SU-DHL-6 (cell line): ENCODE measurements at regions not wholly inside any gene's neighbourhood (a gene's known extent, or its start where the extent isn't known, plus 50 kb on each side); places are given as distances from the start of the nearest gene placed in this dataset.

Experiments
- H2AFZ ChIP-seq: fragments of 200-600 bp; sonication (generic); 2 replicates; pipeline ENCODE4 v1.6.1; 2014; ENCODE audit warnings: low read depth, mild to moderate bottlenecking, moderate library complexity, mixed read lengths, antibody characterized with exemption, low read length; ENCODE audit not compliant: severe bottlenecking
- H3F3A ChIP-seq: fragments of 200-600 bp; shearing (Covaris generic); 2 replicates; pipeline ENCODE4 v1.6.0; 2016; ENCODE audit warnings: antibody characterized with exemption, mild to moderate bottlenecking; ENCODE audit not compliant: insufficient read depth
- H3K27ac ChIP-seq: fragments of 200-600 bp; sonication (generic); 2 replicates; pipeline ENCODE4 v1.5.1; 2016; ENCODE audit warnings: low read depth, mild to moderate bottlenecking, low read length, moderate library complexity, mixed read lengths
- H3K27me3 ChIP-seq: fragments of 200-600 bp; sonication (generic), shearing (Covaris generic); 2 replicates; pipeline ENCODE4 v1.6.0; 2014; ENCODE audit warnings: mild to moderate bottlenecking, low read length
- H3K36me3 ChIP-seq: fragments of 200-600 bp; sonication (generic); 2 replicates; pipeline ENCODE4 v1.6.1; 2014; ENCODE audit warnings: mild to moderate bottlenecking, low read length, mixed read lengths
- H3K4me2 ChIP-seq: fragments of 300-600, 200-600 bp; shearing (Covaris generic), sonication (generic); 2 replicates; pipeline ENCODE4 v1.6.0; 2014; ENCODE audit warnings: low read length, low read depth, mild to moderate bottlenecking; ENCODE audit not compliant: poor library complexity, severe bottlenecking
- H3K4me3 ChIP-seq: fragments of 200-600 bp; sonication (generic); 2 replicates; pipeline ENCODE4 v1.5.1; 2014; ENCODE audit warnings: antibody characterized with exemption, low read length, mild to moderate bottlenecking, mixed read lengths; ENCODE audit not compliant: insufficient read depth, poor library complexity, severe bottlenecking
- H3K79me2 ChIP-seq: fragments of 200-600 bp; sonication (generic); 2 replicates; pipeline ENCODE4 v1.6.1; 2014; ENCODE audit warnings: mild to moderate bottlenecking, low read length, moderate library complexity; ENCODE audit not compliant: insufficient read depth
- H3K9ac ChIP-seq: fragments of 200-600 bp; sonication (generic); 2 replicates; pipeline ENCODE4 v1.7.0; 2014; ENCODE audit warnings: mild to moderate bottlenecking, low read length
- H3K9me2 ChIP-seq: fragments of 200-600 bp; sonication (generic); replicated peaks from 2 replicates; pipeline ENCODE4 v1.6.1; 2014; ENCODE audit warnings: low read length; ENCODE audit not compliant: insufficient read depth
- H3K9me3 ChIP-seq: fragments of 200-600 bp; sonication (generic); 2 replicates; pipeline ENCODE4 v1.6.1; 2014; ENCODE audit warnings: low read length, mixed read lengths; ENCODE audit not compliant: insufficient read depth
- H4K20me1 ChIP-seq: fragments of 200-600 bp; sonication (generic); 2 replicates; pipeline ENCODE4 v1.6.1; 2014; ENCODE audit warnings: low read depth, mild to moderate bottlenecking, antibody characterized with exemption, low read length, moderate library complexity, mixed read lengths
- CTCF ChIP-seq: fragments of 200-600 bp; sonication (generic); IDR thresholded peaks from one replicate; pipeline ENCODE4 v1.5.1; 2017; ENCODE audit warnings: antibody characterized with exemption, mild to moderate bottlenecking, low read length, moderate library complexity; ENCODE audit not compliant: insufficient read depth, poor library complexity, severe bottlenecking
- EZH2phosphoT487 ChIP-seq: fragments of 200-600 bp; sonication (generic), shearing (Covaris generic); conservative IDR thresholded peaks from 2 replicates; pipeline ENCODE4 v1.6.1; 2018; ENCODE audit warnings: mild to moderate bottlenecking, antibody characterized with exemption, low read length, moderate library complexity, mixed read lengths

DNA sequence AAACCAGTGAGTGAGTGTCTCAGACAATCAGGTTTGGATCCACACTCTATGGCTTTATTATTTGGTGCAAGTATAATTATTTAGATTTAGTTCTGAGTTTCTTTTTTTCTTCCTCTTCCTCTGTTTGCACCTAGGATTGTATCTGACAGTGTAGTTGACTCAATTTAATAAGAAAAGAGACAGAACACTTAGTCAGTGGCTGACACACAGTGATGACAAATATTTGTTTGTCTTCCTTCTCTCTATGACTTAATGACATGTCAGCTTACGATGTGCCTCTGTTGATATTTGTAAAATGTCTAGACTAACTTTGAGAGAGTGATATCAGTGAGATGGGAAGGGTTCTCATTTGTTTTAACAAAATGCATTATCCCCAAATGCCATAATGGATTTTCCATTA, 129.5 kb upstream of the SLC10A2 start:
- H3K9ac ChIP-seq = no peak overlapping the region
- H3K4me2 ChIP-seq = no peak overlapping the region
- H3K79me2 ChIP-seq = no peaks in the 10 kb centered on the region
- H3K4me3 ChIP-seq = no peak overlapping the region
- H4K20me1 ChIP-seq = no peaks in the 10 kb centered on the region
- no peak overlapping the region for H3K27ac ChIP-seq
- H2AFZ ChIP-seq = no peak overlapping the region
- no peaks in the 10 kb centered on the region for H3F3A ChIP-seq
- H3K27me3 ChIP-seq = no peaks in the 10 kb centered on the region
- no peaks in the 10 kb centered on the region for H3K36me3 ChIP-seq
- H3K9me3 ChIP-seq = peaks cover 15% of the 10 kb centered on the region; the same call in 1 of the 2 replicates
- no peaks in the 10 kb centered on the region for H3K9me2 ChIP-seq
- TF ChIP-seq CTCF (no peak), EZH2phosphoT487 (no peak)

DNA sequence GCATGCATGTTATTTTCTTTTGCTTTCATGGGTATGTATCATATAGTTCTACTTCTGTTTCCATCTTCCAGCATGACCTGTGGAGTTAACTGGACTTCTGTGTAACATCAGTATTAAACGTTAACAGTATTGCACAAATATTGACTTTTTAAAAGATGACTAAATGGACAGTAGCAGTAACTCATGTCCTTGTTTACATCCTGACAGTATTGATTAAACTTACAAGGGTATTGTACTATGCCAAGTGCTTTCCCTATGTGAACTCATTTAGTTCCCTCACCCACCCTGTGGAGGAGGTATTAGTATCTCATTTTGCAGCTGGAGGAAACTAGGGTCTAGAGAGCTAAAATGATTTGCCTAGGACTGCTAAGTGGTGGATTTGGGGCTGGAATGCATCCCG, 128.7 kb upstream of the SLC10A2 start:
- H3K9ac ChIP-seq = no peak overlapping the region
- no peak overlapping the region for H3K4me3 ChIP-seq
- no peaks in the 10 kb centered on the region for H3K36me3 ChIP-seq
- no peaks in the 10 kb centered on the region for H3F3A ChIP-seq
- H3K9me2 ChIP-seq = no peaks in the 10 kb centered on the region
- no peaks in the 10 kb centered on the region for H3K27me3 ChIP-seq
- TF ChIP-seq CTCF (no peak), EZH2phosphoT487 (no peak)
- H3K27ac ChIP-seq = no peak overlapping the region
- no peaks in the 10 kb centered on the region for H4K20me1 ChIP-seq
- H3K9me3 ChIP-seq = peaks cover 15% of the 10 kb centered on the region; the same call in 1 of the 2 replicates
- no peak overlapping the region for H3K4me2 ChIP-seq
- H3K79me2 ChIP-seq = no peaks in the 10 kb centered on the region
- no peak overlapping the region for H2AFZ ChIP-seq

DNA sequence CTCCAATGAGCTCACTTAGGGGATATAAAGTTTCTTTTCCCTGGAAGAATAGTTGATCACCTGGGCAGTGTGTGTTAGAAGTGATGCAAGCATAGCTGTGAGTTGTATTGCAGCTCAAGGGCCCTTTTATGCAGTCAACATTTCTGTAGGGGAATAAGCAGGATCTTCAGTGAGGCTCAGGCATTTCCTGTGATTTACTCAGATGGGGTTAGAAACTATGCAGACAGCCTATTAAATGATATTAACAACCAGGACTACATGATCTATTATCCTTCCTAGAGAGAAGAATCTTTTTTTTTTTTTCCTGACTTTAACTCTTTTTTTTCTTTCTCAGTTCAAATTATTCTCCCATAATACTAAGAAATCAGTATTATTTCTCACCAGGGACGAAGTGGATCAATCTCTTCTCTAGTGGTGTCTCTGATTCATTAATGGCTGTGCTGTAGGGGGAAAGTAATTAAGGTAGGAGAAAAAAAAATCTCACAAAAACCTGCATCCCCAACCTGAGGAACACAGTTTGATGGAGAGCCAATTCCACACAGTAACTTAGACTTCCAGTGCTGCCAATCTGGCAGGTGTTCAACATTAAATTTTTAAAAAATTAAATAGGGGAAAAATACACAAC, 126.4 kb upstream of the SLC10A2 start:
- H3K9ac ChIP-seq = no peak overlapping the region
- H3K27me3 ChIP-seq = no peaks in the 10 kb centered on the region
- H4K20me1 ChIP-seq = no peaks in the 10 kb centered on the region
- no peaks in the 10 kb centered on the region for H3K9me3 ChIP-seq
- H3K4me2 ChIP-seq = no peak overlapping the region
- H3K79me2 ChIP-seq = no peaks in the 10 kb centered on the region
- TF ChIP-seq EZH2phosphoT487 (no peak), CTCF (no peak)
- no peak overlapping the region for H3K4me3 ChIP-seq
- no peaks in the 10 kb centered on the region for H3F3A ChIP-seq
- no peak overlapping the region for H2AFZ ChIP-seq
- no peaks in the 10 kb centered on the region for H3K9me2 ChIP-seq
- H3K27ac ChIP-seq = no peak overlapping the region
- no peaks in the 10 kb centered on the region for H3K36me3 ChIP-seq
